Ishikawa (cell line): ENCODE measurements at regions not wholly inside any gene's neighbourhood (a gene's known extent, or its start where the extent isn't known, plus 50 kb on each side); places are given as distances from the start of the nearest gene placed in this dataset.

ENCODE experiments used
- CREB1 ChIP-seq: IDR thresholded peaks from 2 replicates; pipeline ENCODE4 v1.6.1; 2012; ENCODE audit warnings: low read depth
- EGR1 ChIP-seq: IDR thresholded peaks from 2 replicates; pipeline ENCODE4 v1.6.1; 2012
- EP300 ChIP-seq: IDR thresholded peaks from 2 replicates; pipeline ENCODE4 v1.6.1; 2012; ENCODE audit warnings: borderline replicate concordance
- FOXM1 ChIP-seq: IDR thresholded peaks from 2 replicates; pipeline ENCODE4 v1.6.1; 2012; ENCODE audit warnings: low read depth, borderline replicate concordance
- MAX ChIP-seq: IDR thresholded peaks from 2 replicates; pipeline ENCODE4 v1.6.1; 2012
- NFIC ChIP-seq: IDR thresholded peaks from 2 replicates; pipeline ENCODE4 v1.6.1; 2012
- RAD21 ChIP-seq: IDR thresholded peaks from 2 replicates; pipeline ENCODE4 v1.6.1; 2012; ENCODE audit warnings: low read depth
- TAF1 ChIP-seq: IDR thresholded peaks from 2 replicates; pipeline ENCODE4 v1.6.1; 2012; ENCODE audit warnings: low read depth, mild to moderate bottlenecking
- YY1 ChIP-seq: IDR thresholded peaks from 2 replicates; pipeline ENCODE4 v1.6.1; 2012; ENCODE audit warnings: low read depth
- ZBTB7A ChIP-seq: IDR thresholded peaks from 2 replicates; pipeline ENCODE4 v1.6.1; 2012; ENCODE audit warnings: low read depth
- TF ChIP-seq, protein P1 (sequence below): IDR thresholded peaks from 2 replicates; pipeline ENCODE4 v1.6.1; 2012

DNA sequence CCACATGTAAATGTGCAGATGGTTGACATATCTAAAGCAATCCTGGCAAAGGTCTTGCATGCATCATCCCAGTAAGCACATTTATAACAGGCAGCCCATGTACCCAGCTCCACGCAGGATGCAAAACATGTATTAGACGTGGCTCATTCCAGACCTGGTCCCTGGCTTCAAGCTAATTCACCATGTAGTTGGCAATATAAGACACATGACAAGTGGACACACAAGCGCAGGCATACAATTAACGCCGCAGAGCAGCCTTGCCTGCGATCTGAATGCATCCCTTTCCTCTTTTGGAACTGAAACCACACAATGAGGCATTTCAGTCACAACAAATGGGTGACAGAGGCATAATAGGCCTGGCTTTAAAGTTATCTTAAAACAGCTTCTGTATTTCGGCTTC is 114.5 kb upstream of the TRIM2 start:
- TF ChIP-seq TAF1 (no peak), FOXM1 (no peak), RAD21 (no peak), YY1 (no peak), EP300 (no peak), EGR1 (no peak), CREB1 (no peak), ZBTB7A (no peak), MAX (no peak), NFIC (no peak)
- TF ChIP-seq, protein P1, sequence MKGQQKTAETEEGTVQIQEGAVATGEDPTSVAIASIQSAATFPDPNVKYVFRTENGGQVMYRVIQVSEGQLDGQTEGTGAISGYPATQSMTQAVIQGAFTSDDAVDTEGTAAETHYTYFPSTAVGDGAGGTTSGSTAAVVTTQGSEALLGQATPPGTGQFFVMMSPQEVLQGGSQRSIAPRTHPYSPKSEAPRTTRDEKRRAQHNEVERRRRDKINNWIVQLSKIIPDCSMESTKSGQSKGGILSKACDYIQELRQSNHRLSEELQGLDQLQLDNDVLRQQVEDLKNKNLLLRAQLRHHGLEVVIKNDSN = no peak
